ENCODE measurements at regions not wholly inside any gene's neighbourhood (a gene's known extent, or its start where the extent isn't known, plus 50 kb on each side); places are given as distances from the start of the nearest gene placed in this dataset.

- TF ChIP-seq CTCF (IDR thresholded peaks at IDR 0.05) (no peak), POLR2A (IDR thresholded peaks at IDR 0.05) (no peak)
Measured at GRCh38 chr7:46256870-46257661, 336.0 kb upstream of the IGFBP3 start.
